Type B pancreatic cell (in vitro differentiated cells): ENCODE measurements at regions not wholly inside any gene's neighbourhood (a gene's known extent, or its start where the extent isn't known, plus 50 kb on each side); places are given as distances from the start of the nearest gene placed in this dataset.

Experiments used
- DNase-seq: peaks from one replicate; pipeline ENCODE4 v3.0.0; 2021; ENCODE audit warnings: mixed read lengths; ENCODE audit not compliant: unreplicated experiment; ENCODE audit errors: extremely low spot score
- H3K27ac Mint-ChIP-seq: 2 replicates; pipeline ENCODE4 v1.8.0; 2021; ENCODE audit warnings: mild to moderate bottlenecking, mixed read lengths
- H3K27me3 Mint-ChIP-seq: 2 replicates; pipeline ENCODE4 v1.8.0; 2021; ENCODE audit warnings: mixed read lengths
- H3K36me3 Mint-ChIP-seq: 2 replicates; pipeline ENCODE4 v1.8.0; 2021; ENCODE audit warnings: mixed read lengths
- H3K4me1 Mint-ChIP-seq: one replicate; pipeline ENCODE4 v1.8.0; 2021; ENCODE audit warnings: mixed read lengths; ENCODE audit not compliant: unreplicated experiment
- H3K4me3 Mint-ChIP-seq: 2 replicates; pipeline ENCODE4 v1.8.0; 2021; ENCODE audit warnings: mild to moderate bottlenecking, mixed read lengths
- H3K9me3 Mint-ChIP-seq: 2 replicates; pipeline ENCODE4 v1.8.0; 2021; ENCODE audit warnings: mixed read lengths
- CTCF ChIP-seq: fragments of 200-600 bp; sonication (generic); conservative IDR thresholded peaks from 2 replicates; pipeline ENCODE4 v1.5.0; 2021; ENCODE audit warnings: antibody characterized with exemption, mild to moderate bottlenecking

- no peak for TF ChIP-seq CTCF
- Mint-ChIP-seq H3K4me3 (no peak overlapping the region), H3K27me3 (no peaks in the 10 kb centered on the region), H3K27ac (no peak overlapping the region), H3K9me3 (no peaks in the 10 kb centered on the region), H3K36me3 (no peaks in the 10 kb centered on the region), H3K4me1 (no peaks in the 10 kb centered on the region)
- no peak for DNase-seq
Measured at GRCh38 chr2:58925676-58926081, 684.6 kb upstream of the FANCL start.

DNA sequence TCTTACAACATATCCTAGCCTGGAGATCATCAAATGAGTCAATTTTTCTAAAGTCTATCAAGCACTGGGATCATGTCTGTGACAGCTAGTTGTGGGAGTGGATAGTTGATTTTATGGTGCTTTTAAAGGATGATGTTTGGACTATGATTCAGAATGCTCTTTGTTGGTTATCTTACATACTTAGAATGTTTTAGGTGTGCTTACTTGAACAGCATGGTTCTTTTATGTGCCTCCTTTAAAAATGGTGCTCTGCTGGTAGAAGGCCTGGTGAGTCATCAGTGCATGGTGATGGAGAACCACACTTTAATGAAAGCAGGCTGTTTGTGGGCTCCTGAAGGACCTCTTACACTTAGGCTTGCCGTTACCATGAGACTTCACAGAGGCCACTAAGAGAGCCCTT lies 682.7 kb upstream of the FANCL start:
- Mint-ChIP-seq H3K9me3 (no peaks in the 10 kb centered on the region), H3K4me1 (no peaks in the 10 kb centered on the region), H3K4me3 (no peak overlapping the region), H3K27me3 (no peaks in the 10 kb centered on the region), H3K27ac (no peak overlapping the region), H3K36me3 (no peaks in the 10 kb centered on the region)
- no peak for TF ChIP-seq CTCF
- no peak for DNase-seq

DNA sequence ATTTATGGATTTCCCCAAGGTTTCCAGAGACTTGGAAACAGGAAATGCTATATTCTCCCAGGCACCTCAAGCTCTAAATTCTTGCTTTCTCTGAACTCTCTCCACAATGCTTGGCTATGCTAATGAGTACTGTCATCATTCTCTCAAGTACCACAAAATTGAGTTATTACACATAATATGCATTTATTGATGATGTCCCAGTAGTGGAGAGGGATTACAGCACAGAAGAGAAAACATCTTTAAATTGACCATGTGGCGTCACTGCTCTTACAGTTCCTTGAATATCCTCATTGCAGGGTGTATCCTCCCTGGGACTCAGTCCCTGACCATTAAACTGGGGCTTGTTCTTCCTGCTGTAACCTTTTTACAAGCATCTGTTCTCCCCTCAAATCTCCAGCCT lies 681.1 kb upstream of the FANCL start:
- Mint-ChIP-seq H3K9me3 (no peaks in the 10 kb centered on the region), H3K27ac (no peak overlapping the region), H3K27me3 (no peaks in the 10 kb centered on the region), H3K4me1 (peaks cover 4% of the 10 kb centered on the region), H3K36me3 (no peaks in the 10 kb centered on the region), H3K4me3 (no peak overlapping the region)
- no peak for DNase-seq
- TF ChIP-seq CTCF, result no peak

DNA sequence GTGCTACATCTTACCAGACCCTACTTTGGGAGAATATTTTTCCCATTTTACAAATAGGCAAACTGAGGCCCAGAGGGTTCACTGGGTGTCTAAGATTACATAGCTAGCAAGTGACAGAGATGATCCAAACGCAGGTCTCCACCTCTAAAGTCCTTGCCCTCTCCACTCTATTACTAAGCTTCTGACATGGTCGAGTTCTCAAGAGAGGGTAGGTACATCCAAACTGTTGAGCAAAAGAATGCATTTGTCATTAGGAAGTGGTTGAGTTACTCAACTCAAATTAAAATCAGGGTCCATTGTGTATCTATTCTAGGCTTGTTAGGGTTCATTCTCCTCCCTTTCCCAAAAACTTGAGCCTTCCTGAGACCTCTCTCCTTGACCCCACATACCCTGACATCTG lies 680.6 kb upstream of the FANCL start:
- no peak overlapping the region for H3K4me3 Mint-ChIP-seq
- no peak for DNase-seq
- H3K9me3 Mint-ChIP-seq, result no peaks in the 10 kb centered on the region
- H3K4me1 Mint-ChIP-seq, result peaks cover 4% of the 10 kb centered on the region
- H3K27me3 Mint-ChIP-seq, result no peaks in the 10 kb centered on the region
- no peak overlapping the region for H3K27ac Mint-ChIP-seq
- TF ChIP-seq CTCF, result no peak
- H3K36me3 Mint-ChIP-seq, result no peaks in the 10 kb centered on the region

GRCh38 chr2:58920001-58920400 lies 678.9 kb upstream of the FANCL start:
- Mint-ChIP-seq H3K36me3 (no peaks in the 10 kb centered on the region), H3K27ac (no peak overlapping the region), H3K4me1 (peaks cover 4% of the 10 kb centered on the region), H3K9me3 (no peaks in the 10 kb centered on the region), H3K4me3 (no peak overlapping the region), H3K27me3 (no peaks in the 10 kb centered on the region)
- no peak for DNase-seq
- TF ChIP-seq CTCF, result no peak

GRCh38 chr2:58919316-58919715 lies 678.2 kb upstream of the FANCL start:
- TF ChIP-seq CTCF, result no peak
- H3K4me3 Mint-ChIP-seq, result no peak overlapping the region
- no peaks in the 10 kb centered on the region for H3K36me3 Mint-ChIP-seq
- no peaks in the 10 kb centered on the region for H3K27me3 Mint-ChIP-seq
- no peak for DNase-seq
- H3K27ac Mint-ChIP-seq, result no peak overlapping the region
- peaks cover 4% of the 10 kb centered on the region for H3K4me1 Mint-ChIP-seq
- no peaks in the 10 kb centered on the region for H3K9me3 Mint-ChIP-seq
